GM20431 (cell line): ENCODE measurements at regions not wholly inside any gene's neighbourhood (a gene's known extent, or its start where the extent isn't known, plus 50 kb on each side); places are given as distances from the start of the nearest gene placed in this dataset.
"Not testable (repeated sequence)": the region's sequence is repeated elsewhere in the genome, so short reads cannot be mapped to it uniquely, and the experiment has no call there.

Experiments used
- in situ Hi-C: fragments of 300-500 bp; cut with MseI, MboI; formaldehyde crosslinking; loops from one replicate; pipeline ENCODE4 v1.15.0; 2020; ENCODE audit warnings: low sequenced_read_pairs; ENCODE audit not compliant: unreplicated experiment

GRCh38 chr11:28799316-28799715 lies 691.1 kb downstream of the METTL15 start:
- in situ Hi-C loops, result no loop called here

DNA sequence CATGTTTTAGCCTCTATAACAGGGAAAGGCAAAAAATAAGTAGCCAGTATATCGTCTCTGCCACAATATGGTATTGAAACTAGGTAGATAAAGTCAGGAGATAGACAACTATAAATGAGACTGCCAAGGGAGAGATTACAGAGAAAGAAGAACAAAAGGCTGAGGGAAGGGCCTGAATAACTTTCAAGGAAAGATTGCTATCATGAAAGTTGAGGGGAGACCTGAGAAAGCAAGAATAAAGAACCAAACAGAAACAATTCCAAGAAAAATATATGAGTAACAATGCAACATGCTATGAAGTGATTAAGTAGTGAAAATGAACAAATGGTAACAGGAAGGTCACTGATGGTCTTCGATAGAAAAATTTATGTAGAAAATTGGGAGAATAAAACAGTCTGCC lies 690.1 kb downstream of the METTL15 start:
- in situ Hi-C loops, result no loop called here

- in situ Hi-C loops, result no loop called here
Measured at GRCh38 chr11:28797536-28797935, 689.3 kb downstream of the METTL15 start.

- in situ Hi-C loops, result no loop called here
Measured at GRCh38 chr11:28794405-28794804, 686.2 kb downstream of the METTL15 start.

- in situ Hi-C loops, result no loop called here
Measured at GRCh38 chr11:28793282-28793738, 685.1 kb downstream of the METTL15 start.

- in situ Hi-C loops, result no loop called here
Measured at GRCh38 chr11:28792856-28793255, 684.7 kb downstream of the METTL15 start.

DNA sequence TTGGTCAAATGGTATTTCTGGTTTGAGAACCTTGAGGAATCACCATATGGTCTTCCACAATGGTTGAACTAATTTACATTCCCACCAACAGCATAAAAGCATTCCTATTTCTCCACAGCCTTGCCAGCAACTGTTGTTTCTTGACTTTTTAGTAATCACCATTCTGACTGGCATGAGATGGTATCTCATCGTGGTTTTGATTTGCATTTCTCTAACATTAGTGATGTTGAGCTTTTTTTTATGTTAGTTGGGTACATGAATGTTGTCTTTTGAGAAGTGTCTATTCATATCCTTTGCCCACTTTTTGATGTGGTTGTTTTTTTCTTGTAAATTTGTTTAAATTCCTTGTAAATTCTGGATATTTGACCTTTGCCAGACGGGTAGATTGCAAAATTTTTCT lies 679.7 kb downstream of the METTL15 start:
- in situ Hi-C loops, result not testable (repeated sequence)

- in situ Hi-C loops, result no loop called here
Measured at GRCh38 chr11:28777126-28777525, 668.9 kb downstream of the METTL15 start.

- in situ Hi-C loops, result no loop called here
Measured at GRCh38 chr11:28773606-28774005, 665.4 kb downstream of the METTL15 start.

- in situ Hi-C loops, result no loop called here
Measured at GRCh38 chr11:28770806-28771205, 662.6 kb downstream of the METTL15 start.

DNA sequence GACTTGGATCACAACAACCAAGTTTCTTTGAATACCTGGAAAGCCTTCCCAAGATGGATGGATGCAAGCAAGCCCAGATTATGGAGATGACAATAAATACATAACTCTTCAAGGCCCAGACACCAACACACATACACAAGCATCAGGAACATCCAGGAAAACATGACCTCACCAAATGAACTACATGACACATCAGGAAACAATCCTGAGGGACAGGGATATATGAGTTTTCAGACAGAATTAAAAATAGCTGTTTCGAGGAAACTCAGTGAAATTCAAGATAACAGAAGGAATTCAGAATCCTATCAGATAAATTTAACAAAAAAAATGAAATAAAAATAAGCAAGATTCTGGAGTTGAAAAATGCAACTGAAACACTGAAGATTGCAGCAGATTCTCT lies 659.4 kb downstream of the METTL15 start:
- in situ Hi-C loops, result no loop called here

DNA sequence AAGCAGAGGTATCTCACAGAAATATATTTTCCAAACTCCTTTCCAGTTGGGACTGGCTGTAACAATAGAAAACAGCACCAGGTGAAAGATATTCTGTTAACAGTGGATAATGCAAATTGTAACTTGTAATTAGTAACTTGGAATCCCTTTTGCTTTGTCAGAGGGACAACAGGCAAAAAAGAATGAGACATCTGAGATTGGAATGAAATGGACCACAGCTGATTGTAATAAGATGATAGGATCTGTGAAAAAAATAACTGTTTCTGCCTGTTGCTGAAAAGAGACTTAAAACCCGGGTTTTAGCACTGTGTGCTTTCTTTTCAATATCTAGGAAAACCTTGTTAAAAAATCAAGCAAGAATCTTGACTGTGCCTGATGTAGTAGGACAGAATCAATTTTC lies 655.7 kb downstream of the METTL15 start:
- in situ Hi-C loops, result no loop called here

- in situ Hi-C loops, result no loop called here
Measured at GRCh38 chr11:28763151-28763550, 655.0 kb downstream of the METTL15 start.

- in situ Hi-C loops, result no loop called here
Measured at GRCh38 chr11:28760676-28761390, 652.6 kb downstream of the METTL15 start.

DNA sequence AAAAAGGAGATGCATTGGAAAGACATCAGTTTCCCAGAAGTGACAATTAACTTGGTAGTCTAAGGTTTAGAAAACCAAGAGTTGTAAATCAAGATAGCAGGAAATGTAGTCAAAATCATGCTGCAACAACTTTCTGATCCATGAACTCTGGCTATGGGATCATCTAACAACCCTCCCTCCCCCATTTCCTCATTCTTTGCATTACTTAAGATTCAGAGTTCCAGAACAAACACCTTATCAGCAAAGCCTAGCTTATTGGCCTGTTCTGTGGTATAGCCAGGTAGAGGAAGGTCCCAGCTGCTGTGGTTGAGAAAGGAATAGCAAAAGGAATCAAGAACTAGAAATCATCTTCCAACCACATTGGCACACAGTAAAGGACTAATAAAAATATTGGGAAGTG lies 651.1 kb downstream of the METTL15 start:
- in situ Hi-C loops, result no loop called here

DNA sequence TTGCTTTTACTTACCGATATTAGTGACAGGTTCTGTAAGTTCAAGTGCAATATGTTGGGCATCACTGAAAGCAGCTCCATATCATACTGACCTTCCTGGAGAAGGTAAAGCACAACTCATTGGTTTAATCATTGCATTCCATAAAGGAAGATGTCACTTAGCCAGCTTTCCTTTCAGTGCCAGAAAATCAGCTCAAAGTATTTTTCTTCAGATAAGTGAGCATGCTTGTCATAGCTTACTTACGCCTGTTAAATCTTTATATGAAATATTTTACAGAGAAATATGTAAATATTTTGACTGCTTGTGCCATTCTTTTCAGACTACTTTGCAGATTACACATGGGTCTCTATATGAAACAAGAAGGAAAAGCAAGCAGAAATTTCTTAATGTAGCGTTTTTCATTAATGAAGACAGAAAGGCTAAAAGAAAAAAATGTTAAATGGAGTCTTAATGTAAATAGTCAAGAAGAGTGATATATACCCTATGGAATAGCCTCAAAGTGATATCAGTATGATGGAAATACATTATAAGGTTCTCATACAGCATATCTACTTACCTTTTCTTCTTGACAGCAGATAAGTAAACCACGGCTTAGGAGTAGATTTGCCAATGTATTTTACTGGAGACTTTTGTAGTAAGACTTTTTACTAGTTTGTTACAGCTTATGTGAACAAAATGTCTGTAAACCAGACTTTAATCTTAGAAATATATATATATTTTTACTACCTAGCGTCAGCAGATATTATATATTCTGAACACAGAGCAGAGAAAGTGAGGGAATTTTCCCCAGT lies 649.7 kb downstream of the METTL15 start:
- in situ Hi-C loops, result no loop called here

GRCh38 chr11:28756977-28757376 lies 648.8 kb downstream of the METTL15 start:
- in situ Hi-C loops, result no loop called here

GRCh38 chr11:28743061-28743550 lies 634.9 kb downstream of the METTL15 start:
- in situ Hi-C loops, result no loop called here

- in situ Hi-C loops, result no loop called here
Measured at GRCh38 chr11:28739489-28740280, 631.5 kb downstream of the METTL15 start.

DNA sequence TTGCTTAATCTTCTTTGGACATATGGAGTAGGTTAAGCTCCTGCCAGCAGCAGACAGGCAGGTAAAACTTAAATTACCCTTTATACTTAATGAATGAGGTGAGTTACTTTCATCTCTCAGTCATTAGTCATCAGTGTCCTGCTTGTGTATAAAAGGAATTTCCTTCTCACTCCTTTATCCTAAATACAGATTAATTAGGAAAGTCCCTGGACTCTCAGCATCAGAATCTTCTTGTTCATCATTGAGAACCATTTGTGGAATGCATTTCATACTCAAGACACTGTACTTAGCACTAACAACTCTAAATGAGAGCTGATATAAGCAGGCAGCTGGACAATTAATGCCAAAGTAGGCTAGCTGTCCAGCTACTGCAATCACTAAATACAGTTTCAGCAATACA lies 630.4 kb downstream of the METTL15 start:
- in situ Hi-C loops, result no loop called here

GRCh38 chr11:28736256-28736655 lies 628.1 kb downstream of the METTL15 start:
- in situ Hi-C loops, result no loop called here
